ENCODE measurements at regions not wholly inside any gene's neighbourhood (a gene's known extent, or its start where the extent isn't known, plus 50 kb on each side); places are given as distances from the start of the nearest gene placed in this dataset.

DNA sequence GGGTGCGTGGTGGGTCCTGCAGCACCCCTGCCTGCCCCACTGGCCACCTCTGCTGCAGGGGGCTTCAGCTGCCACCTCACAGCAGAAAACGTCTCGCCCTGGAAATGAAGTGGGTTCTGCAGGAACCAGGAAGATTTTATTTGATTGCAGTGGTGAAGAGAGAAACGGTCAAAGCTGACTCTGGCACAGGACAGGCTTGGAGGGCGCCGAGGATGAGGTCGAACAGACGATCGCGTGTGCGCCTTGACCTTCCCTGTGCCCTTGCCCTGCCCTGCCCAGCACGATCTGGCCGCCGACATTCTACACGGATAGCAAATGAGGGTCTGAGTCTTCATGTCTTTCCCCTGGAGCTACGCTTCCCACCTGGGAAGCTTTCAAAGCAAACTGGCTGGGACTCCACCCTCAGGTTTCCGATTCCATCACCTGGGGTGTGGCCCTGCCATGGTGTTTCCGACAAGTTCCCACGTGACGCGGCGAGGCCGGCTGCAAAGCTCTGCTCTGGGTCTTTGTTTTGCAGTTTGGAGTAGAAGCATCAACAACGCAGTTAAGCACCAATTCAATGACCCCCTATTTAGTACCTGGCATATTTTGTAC, 50.3 kb upstream of the TUBGCP3 start:
- Histone ChIP-seq H3K9me3 (replicated peaks in 1 of 2; ENCODE audit: control insufficient read depth in 1 of 2, insufficient read depth in 1 of 2, low read length in 2 of 2) (no peaks in the 10 kb centered on the region), H2AFZ (ENCODE audit: insufficient read depth, low read depth, low read length, poor library complexity, severe bottlenecking) (no peak overlapping the region), H3K4me1 (ENCODE audit: control insufficient read depth in 1 of 2, insufficient read depth in 2 of 2, low read length in 2 of 2) (peaks cover 0 to 5% of the 10 kb centered on the region in 2 donors), H3K4me3 (replicated peaks in 1 of 3; ENCODE audit: low read depth in 2 of 3, low read length in 3 of 3) (no peak overlapping the region), H3K79me2 (ENCODE audit: insufficient read depth, low read length) (no peaks in the 10 kb centered on the region), H3K36me3 (replicated peaks in 1 of 2; ENCODE audit: control insufficient read depth in 1 of 2, insufficient read depth in 2 of 2, low read length in 2 of 2) (no peaks in the 10 kb centered on the region), H3K4me2 (replicated peaks; ENCODE audit: extremely low read depth, low read length, poor library complexity, severe bottlenecking) (no peak overlapping the region), H3K27ac (ENCODE audit: low read depth in 1 of 2, low read length in 2 of 2) (no peak overlapping the region), H4K20me1 (ENCODE audit: insufficient read depth, low read length) (no peaks in the 10 kb centered on the region), H3K9ac (ENCODE audit: insufficient read depth, low read length, poor library complexity, severe bottlenecking) (no peak overlapping the region), H3K27me3 (ENCODE audit: control insufficient read depth in 2 of 2, insufficient read depth in 2 of 2, low read length in 2 of 2) (peaks cover 5 to 20% of the 10 kb centered on the region in 2 donors)
- WGBS (ENCODE audit: insufficient coverage): 90% methylated on average over 21 of the region's 24 CpGs
- no peak for DNase-seq
- H3K4me3 Mint-ChIP-seq: no peak overlapping the region
- H3K36me3 Mint-ChIP-seq: no peaks in the 10 kb centered on the region
- peak overlapping the region in 1 of 7 donors; percentile 28 for H3K27ac Mint-ChIP-seq
- H3K9me3 Mint-ChIP-seq: no peaks in the 10 kb centered on the region
- TF ChIP-seq, protein P1, sequence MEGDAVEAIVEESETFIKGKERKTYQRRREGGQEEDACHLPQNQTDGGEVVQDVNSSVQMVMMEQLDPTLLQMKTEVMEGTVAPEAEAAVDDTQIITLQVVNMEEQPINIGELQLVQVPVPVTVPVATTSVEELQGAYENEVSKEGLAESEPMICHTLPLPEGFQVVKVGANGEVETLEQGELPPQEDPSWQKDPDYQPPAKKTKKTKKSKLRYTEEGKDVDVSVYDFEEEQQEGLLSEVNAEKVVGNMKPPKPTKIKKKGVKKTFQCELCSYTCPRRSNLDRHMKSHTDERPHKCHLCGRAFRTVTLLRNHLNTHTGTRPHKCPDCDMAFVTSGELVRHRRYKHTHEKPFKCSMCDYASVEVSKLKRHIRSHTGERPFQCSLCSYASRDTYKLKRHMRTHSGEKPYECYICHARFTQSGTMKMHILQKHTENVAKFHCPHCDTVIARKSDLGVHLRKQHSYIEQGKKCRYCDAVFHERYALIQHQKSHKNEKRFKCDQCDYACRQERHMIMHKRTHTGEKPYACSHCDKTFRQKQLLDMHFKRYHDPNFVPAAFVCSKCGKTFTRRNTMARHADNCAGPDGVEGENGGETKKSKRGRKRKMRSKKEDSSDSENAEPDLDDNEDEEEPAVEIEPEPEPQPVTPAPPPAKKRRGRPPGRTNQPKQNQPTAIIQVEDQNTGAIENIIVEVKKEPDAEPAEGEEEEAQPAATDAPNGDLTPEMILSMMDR (IDR thresholded peaks at IDR 0.05): no peak
- H3K4me1 Mint-ChIP-seq: peaks cover 7% of the 10 kb centered on the region
- H3K27me3 Mint-ChIP-seq (ENCODE audit: low read depth in 3 of 3): peaks cover 22 to 48% (median 34%) of the 10 kb centered on the region in 3 donors
- intact Hi-C loops (cut with micrococcal nuclease): no loop called here
